Stimulated activated CD8-positive, alpha-beta memory T cell treated with anti-CD3 and anti-CD28 coated beads, Interleukin-7, amount 100 ng/mL, for 24 hours (primary cell): ENCODE measurements at regions not wholly inside any gene's neighbourhood (a gene's known extent, or its start where the extent isn't known, plus 50 kb on each side); places are given as distances from the start of the nearest gene placed in this dataset.
"Not testable (repeated sequence)": the region's sequence is repeated elsewhere in the genome, so short reads cannot be mapped to it uniquely, and the experiment has no call there.

Experiments
- DNase-seq: peaks from one replicate; pipeline ENCODE4 v3.0.0-alpha.2; 2020; ENCODE audit warnings: low read depth

- no peak for DNase-seq
These were observed 663.7 kb upstream of the MEF2C start for GRCh38 chr5:89546657-89547056.

DNA sequence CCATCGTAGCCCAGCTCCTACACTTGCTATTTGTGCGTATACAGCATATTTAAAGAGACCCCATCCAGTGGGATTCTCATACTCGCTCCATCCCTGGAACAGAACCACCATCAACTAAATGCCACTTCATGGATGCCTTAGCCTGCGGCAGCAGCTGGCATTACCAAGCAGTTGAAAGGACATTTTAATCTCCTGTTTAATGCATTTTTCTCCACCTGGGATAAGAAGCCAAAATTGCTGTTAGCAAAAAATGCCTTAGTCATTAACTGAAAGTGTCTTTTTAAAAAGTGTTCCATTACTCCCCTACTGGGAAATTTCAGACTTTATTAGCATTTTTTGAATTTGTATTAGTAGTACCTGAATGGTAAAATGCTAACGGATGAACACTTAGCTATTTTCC lies 662.6 kb upstream of the MEF2C start:
- no peak for DNase-seq

DNA sequence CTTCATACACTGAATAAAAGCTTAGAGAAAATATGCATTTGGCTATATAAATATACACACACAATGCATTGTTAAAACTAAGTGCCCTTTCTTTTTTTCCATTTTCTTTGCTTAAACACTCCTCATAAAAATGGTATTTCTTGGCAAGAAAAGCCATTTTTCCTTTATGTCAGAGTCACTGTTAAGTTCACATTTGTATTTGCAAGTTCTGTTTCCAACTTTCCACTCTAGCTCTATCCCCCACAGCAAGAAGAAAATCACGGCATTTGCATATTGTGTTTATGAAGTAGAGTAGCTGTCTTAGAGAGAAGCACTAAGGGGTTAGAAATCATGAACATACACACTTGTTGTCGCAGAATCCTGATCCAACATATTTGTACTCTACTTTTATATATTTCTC lies 662.1 kb upstream of the MEF2C start:
- DNase-seq: no peak

DNA sequence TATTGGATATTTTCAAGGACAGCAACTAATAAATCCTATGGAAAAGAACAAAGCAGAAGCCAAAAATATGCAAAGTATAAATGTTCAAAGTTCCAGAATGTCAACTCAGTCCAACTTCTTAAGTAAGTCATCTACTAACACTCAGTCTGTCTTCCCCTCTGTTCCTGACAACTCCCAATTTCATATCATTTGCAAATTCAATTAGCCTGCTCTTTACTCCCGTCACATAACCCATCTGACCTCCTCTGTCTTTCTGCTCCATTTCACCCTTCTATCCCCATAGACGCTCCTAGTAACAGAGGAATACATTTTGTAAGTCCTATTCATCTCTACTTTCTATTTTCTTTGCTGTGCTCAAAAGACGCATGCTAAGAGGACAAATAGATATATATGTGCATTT lies 659.8 kb upstream of the MEF2C start:
- DNase-seq: no peak

DNA sequence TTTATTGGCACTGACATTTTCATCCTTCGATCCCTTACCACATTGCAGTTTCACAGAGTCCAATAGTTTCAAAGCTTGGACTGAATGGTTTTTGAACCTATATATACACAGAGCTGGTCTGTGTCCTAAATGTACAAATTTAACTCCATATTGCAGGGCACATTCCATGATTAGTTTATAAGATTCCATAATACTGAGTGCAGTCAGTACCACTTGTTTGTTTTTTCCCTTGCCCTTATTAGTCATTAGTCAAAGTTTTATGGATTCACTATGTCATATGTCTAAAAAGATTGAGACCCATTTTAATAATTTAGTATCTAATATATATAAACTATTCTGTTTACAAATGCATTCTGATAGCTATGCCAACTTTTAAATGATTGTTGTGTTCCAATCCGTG lies 654.8 kb upstream of the MEF2C start:
- DNase-seq: no peak

- no peak for DNase-seq
These were observed 653.0 kb upstream of the MEF2C start for GRCh38 chr5:89536020-89536419.

- no peak for DNase-seq
These were observed 652.4 kb upstream of the MEF2C start for GRCh38 chr5:89535411-89535810.

DNA sequence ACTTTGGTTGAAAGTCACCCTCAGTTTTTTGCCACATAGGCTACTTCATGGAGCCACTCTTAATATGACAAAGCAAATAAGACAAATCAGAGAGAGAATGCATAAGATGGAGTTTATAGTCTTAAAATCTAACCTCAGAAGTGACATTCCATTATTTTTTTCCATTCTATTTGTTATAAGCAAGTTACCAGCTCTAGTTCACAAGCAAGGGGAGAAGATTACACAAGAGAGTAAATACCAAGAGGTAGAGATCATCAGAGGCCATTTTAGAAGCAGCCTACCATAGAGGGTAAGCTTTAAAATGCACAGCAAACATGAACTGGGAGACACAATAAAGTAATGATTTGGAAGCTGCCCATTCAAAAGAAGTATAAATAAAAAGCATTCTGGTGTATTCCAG lies 651.3 kb upstream of the MEF2C start:
- no peak for DNase-seq

GRCh38 chr5:89524785-89525184 lies 641.8 kb upstream of the MEF2C start:
- no peak for DNase-seq

GRCh38 chr5:89523867-89524266 lies 640.9 kb upstream of the MEF2C start:
- DNase-seq: not testable (repeated sequence)

DNA sequence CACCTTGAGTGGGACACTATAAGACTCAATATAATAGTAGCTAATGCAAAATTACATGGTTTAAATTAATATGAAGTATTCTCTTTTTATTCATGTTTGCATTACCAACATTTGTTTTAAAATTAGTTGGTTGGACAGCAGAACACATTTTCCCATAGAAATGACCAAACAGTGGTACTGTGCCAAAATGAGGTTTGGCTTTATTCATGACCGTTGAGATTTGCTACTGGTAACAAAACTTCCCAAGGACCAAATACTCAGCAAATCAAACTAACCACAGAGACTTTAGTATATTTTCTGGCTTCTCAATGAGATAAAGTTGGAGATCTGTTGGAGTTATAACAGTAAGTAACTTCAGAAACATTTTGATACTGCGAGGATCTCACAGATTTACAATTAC lies 637.8 kb upstream of the MEF2C start:
- no peak for DNase-seq

DNA sequence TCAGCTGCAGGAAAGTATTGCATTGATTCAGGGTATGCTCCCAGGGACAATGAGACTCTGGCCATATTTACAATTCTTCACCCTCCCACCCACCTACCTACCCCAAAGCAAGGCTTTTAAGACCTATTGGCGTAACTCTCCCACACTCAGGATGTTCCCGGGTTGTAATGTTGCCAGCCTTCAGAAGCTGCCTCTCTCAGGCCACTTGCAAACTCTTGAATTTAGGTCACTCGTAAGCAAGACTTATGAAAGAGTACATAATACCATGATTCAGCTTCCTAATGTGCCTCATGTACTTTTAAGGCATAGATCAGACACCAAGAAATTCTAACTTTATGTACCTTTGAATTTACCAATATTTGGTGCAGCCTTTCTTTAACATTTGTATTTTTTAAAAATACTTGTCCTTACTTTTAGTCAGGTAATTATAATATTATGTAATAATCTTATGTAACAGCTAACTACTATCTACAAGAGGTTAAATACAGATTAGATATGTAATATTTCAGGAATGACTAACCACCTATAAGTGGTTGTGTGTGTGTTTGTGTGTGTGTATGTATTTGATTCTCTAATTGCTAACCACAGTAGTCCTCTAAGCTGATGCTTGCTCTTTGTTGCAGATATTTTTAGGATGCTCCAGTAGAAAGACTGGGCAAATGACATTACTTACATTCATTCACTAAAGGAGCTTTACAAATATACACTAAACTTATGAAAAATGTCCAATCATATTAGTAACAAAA lies 630.5 kb upstream of the MEF2C start:
- no peak for DNase-seq

DNA sequence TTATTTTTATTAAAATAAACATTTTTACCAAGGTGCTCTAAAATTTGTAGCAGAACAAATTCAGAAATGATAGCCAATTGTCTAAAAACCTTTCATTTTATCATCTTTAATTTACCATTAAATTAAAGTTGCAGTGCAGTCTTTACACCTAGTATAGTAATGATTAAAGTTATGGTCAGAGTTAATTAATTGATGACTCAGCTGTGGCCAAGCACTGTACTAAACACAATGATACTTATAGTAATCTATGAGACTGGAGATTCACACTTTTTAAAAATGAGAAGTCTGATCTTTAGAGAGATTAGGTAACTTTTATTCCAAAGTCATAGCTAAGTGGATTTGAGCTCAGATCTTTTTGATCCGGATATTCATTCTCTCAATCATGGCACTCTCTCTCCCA lies 621.1 kb upstream of the MEF2C start:
- DNase-seq: no peak

DNA sequence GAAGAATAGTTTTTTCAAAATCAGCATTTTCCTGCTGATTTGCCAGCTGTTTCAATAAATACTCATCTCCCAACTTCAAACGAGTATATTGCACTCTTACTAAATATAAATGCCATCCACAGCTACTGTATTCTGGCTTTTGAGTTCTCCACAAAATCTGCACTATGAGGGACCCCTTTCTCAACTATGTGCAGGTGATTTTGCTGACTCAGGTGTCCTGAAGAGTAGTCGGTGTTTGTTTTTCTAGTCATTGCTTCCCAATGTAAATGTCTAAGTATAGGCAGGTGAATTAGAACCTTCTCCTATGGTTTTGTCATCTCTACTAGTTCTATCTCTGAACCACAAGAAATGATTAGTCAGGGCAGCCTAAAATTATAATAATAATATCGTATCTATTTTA lies 616.8 kb upstream of the MEF2C start:
- DNase-seq: no peak

- DNase-seq: no peak
These were observed 615.7 kb upstream of the MEF2C start for GRCh38 chr5:89498699-89499098.

DNA sequence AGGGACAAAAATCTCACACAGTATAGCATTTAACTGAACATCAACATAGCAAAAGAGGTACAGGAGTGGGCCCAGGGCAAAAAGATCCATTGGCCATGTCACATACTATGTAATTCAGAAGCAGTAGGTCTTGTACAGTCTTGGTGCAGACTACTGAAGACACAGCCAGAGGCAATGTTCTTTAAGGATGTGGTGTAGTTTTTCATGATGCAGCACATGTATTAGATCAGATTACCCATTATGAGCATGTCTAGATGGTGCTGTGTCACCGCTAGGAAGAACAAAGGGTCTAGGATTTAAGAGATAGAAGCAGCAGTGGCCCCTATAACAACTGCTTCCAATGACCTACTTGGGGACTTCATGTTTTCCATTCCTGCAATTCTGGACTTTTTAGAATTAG lies 610.4 kb upstream of the MEF2C start:
- DNase-seq: no peak

GRCh38 chr5:89484962-89485361 lies 602.0 kb upstream of the MEF2C start:
- DNase-seq: no peak

DNA sequence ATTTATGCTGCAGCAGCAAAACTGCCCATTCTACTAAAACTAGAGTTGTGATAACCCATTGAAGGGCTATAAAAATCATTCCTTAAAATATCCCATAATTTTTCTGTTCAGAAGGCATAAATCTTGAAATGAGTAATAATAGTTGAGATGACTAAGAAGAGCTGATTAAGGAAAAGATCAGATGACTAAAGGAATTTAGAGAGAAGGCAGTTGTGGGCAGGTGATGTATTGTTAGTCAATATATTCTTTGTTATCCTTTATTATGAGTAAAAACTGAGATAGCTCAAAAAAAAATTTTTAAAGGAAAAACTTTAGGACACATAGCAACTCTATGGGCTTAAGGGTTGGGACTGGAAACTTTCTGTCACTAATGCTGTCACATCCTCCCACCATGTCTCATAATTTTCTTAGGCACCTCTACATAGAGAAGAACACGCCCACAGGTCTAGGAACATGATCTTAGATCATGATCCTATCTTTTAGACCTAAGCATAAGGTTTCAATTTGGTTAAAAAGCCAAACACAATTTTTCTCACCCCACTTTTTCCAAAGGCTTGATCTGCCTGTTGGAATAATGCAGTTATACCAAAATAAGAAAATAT lies 597.5 kb upstream of the MEF2C start:
- DNase-seq: no peak

- DNase-seq: no peak
These were observed 595.9 kb upstream of the MEF2C start for GRCh38 chr5:89478851-89479250.

DNA sequence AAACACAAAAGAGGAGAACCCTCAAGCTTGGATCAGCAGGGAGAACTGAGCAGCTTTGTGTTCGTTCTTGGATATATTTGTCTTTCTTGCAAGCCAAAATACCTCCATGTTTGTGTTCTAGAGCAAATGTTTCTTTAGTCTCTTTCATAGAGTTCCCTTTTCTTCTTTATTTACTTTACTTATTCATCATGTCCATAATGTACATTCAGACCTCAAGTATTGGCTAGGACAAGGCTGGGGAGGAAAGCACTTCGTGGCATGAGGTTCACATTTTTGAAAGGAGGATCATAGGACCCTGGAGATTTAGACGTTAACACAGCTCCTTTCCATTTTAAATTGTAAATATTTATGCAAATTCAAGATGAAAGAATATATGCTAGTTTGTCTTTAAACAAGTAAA lies 590.2 kb upstream of the MEF2C start:
- no peak for DNase-seq

DNA sequence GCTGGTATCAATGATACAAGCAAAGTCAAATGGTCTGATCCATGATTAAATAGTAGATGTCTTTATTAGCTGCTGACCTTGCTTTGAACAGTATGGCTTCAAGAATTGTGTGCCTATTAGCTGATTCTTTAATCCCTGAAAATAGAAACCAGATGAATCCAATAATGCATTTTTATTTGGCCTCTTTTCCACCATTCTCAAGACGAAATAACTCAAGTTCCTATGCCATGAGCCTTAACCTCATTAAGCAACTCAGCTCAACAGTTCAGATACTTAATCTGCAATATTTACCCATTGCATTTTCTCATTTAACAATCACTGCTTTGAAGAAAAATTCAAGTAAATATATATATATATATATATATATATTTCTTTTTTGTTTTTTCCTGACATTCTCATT lies 588.6 kb upstream of the MEF2C start:
- DNase-seq: no peak

DNA sequence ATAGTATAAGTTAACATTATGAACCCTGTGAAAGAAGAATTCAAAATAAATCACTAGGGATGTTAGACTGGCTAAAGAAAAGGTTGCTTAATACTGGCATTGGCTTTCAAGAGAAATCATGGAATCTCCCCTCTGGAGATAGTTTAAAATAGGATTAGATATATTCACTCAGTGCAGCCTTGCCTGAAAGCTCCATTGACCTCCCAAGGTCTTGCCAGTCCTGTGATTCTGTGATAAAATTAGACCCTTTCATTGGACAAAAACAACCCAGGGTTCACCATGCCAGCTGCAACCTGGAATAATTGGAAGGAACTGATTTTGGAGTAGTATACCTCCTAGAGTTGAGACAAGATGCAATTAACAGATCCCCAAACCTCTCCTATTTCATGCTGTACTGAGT lies 588.1 kb upstream of the MEF2C start:
- DNase-seq: no peak

GRCh38 chr5:89470658-89471057 lies 587.7 kb upstream of the MEF2C start:
- DNase-seq: no peak

DNA sequence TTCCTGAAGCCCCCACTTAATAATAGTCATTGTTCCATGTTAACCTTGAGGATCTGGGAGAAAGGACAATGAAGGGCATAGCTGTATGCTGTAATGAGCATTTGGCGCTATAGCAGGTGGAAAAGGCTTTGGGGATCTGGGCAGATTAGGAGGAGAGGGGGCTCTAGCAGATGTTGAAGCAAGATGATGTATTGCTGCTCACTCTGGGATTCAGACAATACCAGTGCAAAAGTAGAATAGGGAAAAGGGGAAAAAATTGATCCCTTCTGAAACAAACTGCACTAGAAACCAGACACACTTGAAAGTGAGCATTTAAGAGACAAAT lies 575.3 kb upstream of the MEF2C start:
- no peak for DNase-seq
